GM18505 (cell line): ENCODE measurements at regions not wholly inside any gene's neighbourhood (a gene's known extent, or its start where the extent isn't known, plus 50 kb on each side); places are given as distances from the start of the nearest gene placed in this dataset.

Experiments used
- ATAC-seq: cut with Tn5 transposase; IDR thresholded peaks from one replicate; pipeline ENCODE4 v1.9.1; 2021; ENCODE audit not compliant: unreplicated experiment
- POLR2A ChIP-seq: IDR thresholded peaks from 4 replicates; pipeline ENCODE4 v1.6.1; 2011; ENCODE audit warnings: borderline replicate concordance; ENCODE audit not compliant: insufficient read depth, insufficient read length; ENCODE audit errors: extremely low read depth

DNA sequence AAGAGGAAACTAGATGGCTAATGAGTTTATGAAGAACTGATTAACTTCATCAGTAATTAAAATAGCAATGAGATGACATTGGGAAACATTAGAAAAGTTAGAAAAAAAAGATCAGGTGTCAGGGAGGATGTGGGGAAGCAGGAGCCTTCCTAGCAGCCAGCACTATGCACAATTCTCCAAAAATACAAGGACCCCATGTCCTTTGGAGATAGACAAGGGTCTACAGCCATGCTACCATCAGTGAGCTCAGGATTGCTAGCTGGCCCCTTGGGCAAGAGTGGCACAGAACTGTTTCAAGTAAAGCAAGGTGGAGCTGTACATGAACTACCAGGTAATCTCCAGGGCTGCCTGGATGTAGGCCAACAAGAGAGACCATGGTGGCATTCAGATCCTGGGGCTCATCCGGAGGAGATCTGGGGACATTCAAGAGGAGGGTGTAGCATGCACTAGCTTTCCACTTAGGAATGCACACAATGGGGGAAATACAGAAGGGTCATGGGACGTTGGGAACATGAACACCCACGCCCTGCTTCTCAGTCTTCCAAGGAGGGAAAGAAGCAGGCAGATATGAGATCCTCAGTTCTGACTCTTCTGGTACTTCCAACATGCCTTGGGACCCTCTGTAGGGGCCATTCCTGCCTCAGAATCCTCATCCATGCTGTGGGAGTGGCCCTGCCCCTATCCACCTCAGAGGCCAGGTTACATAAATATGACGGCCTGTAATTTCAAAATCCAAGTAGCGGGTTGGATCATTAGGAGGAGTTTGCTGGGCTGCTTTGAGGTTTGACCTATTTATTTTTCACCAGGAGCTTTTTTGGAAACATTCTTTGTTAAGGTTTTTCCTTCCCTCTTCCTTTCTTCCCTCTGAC, 82.2 kb upstream of the HABP2 start:
- no peak for ATAC-seq
- TF ChIP-seq POLR2A, result no peak

DNA sequence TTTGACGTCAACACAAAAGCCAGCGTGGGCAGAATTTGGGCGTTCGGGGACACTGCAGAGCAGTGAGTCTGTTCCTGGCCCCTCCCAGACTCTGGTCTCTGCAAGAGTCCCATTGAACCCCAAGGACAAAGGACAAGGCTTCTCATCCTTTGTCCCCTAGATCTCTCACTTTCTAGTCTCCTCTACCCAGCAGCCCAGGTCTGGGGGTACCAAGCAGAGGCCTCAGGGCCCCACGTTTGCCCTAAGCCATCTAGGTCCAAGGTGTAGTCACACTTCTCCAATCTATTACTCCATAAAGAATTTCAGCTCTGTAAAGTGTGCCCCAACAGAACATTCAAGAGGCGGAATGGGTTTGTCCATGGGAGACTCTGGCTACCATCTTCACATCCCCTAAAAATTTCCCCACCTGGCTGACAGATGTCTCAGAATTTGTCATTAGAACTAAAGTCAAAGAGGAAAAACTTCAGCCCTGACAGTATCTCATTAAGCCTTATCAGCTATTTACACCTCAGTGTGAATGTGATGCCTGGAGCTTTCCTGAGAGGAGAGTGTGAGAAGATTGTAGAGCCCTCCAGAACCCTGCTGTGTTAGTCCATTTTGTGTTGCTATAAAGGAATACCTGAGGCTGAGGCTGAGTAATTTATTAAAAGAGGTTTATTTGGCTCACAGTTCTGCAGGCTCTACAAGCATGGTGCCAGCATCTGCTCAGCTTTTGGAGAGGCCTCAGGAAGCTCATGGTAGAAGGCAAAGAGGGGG, 81.4 kb upstream of the HABP2 start:
- ATAC-seq, result no peak
- no peak for TF ChIP-seq POLR2A

DNA sequence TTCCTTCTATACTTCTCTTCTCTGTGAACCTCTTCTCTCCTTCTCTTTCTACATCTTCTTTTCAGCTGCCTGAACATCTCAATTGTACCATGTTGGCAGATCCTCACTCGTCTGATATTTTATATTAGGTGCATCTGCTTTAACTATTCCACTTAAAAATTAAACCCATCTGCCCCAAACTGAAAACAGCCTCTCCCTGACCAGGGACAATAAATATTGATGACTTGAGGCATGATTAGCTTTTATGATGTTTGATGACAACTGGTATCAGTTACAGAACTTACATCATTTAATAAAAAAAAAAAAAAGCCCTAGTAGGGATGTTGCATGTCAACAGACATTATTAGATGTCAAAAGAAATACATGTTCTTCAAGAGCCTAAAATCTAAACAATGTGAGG, 79.8 kb upstream of the HABP2 start:
- TF ChIP-seq POLR2A, result no peak
- no peak for ATAC-seq

GRCh38 chr10:113473851-113474250, 79.0 kb upstream of the HABP2 start:
- ATAC-seq, result no peak
- no peak for TF ChIP-seq POLR2A

- TF ChIP-seq POLR2A, result no peak
- no peak for ATAC-seq
These were observed 78.1 kb upstream of the HABP2 start for GRCh38 chr10:113474752-113475151.

DNA sequence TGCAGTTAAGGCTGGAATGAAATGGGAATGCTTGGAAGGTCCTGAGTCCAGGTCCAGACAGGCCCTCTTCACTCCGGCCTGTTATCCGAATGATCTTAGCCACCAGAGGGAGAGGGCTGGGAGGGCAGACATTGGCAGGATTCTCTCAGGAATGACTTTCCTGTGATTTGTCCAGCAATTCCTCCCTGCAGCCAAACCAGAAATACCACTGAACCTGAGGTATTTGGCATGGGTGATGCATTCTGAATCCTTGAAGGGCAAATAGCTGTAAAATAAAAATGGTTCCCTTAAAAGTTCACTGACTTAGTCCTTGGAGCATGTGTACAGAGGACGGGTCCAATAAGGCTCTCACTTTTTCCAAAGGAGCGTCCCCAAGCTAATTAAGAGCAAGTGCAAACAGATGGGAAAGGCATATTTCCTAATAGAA, 77.5 kb upstream of the HABP2 start:
- ATAC-seq, result no peak
- no peak for TF ChIP-seq POLR2A

DNA sequence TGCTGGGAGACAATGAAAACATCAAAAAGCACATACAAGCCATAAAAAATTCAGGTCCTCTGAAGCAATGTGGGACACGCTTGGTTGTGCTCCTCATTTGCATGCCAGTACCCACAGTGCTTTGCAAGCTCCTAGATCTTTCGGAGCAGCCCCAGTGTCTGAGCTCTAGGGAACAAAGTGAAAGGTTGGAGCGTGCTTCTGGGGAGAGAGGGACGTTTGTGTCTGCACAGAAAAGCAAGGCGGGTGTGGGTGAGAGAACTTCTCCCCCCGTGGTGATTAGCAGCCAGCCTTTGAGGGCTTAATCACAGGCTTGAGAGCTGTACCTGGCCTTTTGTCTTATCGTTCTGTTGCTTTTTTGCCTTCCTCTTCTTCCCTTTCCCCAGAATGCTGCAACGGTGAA, 76.7 kb upstream of the HABP2 start:
- no peak for ATAC-seq
- no peak for TF ChIP-seq POLR2A

- ATAC-seq, result no peak
These were observed 76.2 kb upstream of the HABP2 start for GRCh38 chr10:113476673-113477072.

DNA sequence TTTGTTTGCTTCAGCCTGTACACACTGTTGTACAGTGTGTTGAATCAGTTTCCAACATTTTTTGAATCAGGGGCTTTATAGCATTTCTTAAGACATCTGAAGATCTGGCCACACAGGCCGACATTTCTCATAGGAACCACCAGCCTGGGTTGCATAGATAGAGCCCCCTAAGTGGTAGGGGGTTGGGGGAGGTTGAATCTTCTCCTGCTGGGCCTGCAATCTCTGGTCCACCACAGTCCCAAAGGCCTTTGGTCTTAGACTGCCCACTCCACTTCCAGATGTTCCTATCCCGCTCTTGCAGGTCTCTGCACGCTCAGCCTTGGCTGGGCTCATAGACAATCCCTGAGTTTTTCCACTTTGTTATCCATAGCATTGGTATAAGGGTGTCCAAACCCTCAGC, 75.4 kb upstream of the HABP2 start:
- no peak for TF ChIP-seq POLR2A

More at GRCh38 chr10:113476673-113477072, 76.2 kb upstream of the HABP2 start:
- no peak for TF ChIP-seq POLR2A

GRCh38 chr10:113479346-113480080, 73.3 kb upstream of the HABP2 start:
- TF ChIP-seq POLR2A, result no peak
- ATAC-seq, result no peak

More for the DNA sequence above, 75.4 kb upstream of the HABP2 start:
- no peak for ATAC-seq

DNA sequence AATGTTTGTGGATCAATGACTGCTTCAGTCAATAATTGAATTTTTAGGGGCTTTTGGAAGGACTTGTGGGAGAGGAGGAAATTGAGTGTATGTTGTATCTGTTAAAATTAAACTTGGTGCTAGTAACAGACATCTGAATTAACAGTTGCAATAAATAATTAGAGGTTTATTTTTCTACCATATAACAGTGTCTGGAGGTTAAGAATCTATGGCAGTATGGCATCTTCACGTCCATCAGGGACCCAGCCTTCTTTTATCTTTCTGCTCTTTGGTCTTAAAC, 72.8 kb upstream of the HABP2 start:
- no peak for ATAC-seq
- no peak for TF ChIP-seq POLR2A

DNA sequence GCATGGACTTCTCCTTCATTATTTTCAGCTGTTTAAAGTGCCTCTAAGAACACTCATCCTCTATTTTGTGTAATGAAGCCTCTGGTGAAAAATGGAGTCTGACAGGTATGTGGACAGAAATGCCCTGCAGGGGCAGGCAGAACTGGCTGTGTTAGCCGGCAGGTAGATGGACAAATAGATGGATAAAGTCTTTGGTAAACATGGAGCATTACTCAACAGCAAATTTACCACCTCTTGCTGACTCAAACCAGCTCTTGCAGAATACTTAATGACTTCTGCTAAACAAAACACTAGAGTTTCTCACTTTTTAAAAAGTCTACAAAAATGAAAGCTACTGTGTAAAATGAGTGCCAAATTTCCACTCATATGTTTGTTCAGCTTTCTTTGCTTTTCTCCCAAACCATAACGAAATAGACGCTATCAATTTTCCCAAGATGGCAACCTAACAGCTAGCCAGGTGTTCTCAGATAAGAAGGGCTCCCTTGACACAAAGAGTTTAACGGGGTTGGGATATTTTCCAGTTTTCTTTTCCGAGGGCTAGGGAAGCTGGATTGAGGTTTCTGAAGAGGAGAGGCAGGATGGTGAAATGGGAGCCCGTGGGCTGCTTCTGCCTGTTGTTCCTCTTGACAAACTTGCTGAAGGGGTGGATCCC, 71.9 kb upstream of the HABP2 start:
- TF ChIP-seq POLR2A, result no peak
- ATAC-seq, result no peak

DNA sequence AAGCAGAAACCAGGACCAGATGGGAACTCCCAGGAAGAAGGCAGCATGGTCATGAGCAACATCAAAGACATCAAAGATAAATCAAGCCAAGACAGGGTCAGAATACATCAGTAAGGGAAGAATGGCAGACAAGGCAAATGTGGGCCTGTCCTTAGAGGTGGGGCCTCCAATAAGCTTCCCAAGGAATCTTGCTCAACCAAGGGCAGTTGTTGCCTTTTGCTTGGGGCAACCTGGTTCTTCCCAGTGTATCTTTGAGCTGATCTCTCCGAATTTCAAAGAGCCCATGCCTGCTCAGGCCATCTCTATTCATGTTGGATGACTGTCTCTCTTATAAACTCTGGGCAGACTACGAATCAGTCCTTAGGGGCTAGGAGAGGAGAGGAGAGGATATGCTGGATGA, 68.4 kb upstream of the HABP2 start:
- TF ChIP-seq POLR2A, result no peak
- no peak for ATAC-seq
